ENCODE measurements at regions not wholly inside any gene's neighbourhood (a gene's known extent, or its start where the extent isn't known, plus 50 kb on each side); places are given as distances from the start of the nearest gene placed in this dataset.

DNA sequence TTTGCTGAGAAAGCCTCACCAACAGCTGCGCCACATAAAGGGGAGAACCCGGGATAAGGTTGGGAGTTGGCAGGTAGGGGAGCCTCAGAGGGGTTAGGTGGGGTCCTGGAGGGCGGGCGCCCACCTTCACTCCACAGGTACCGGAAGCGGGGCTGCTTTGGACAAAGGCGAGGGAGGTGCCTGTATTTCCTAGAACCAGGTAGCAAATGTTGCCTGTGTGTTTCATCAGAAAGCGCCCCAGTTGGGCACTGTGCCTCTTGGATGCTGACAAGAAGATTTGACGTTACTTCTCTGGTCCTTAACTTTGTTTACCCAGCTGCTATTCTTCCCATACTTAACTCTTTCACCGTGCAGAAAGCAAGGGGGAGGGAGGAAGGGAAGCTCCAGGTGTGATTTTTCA, 278.9 kb downstream of the ZNF536 start:
- TF ChIP-seq, protein P1, sequence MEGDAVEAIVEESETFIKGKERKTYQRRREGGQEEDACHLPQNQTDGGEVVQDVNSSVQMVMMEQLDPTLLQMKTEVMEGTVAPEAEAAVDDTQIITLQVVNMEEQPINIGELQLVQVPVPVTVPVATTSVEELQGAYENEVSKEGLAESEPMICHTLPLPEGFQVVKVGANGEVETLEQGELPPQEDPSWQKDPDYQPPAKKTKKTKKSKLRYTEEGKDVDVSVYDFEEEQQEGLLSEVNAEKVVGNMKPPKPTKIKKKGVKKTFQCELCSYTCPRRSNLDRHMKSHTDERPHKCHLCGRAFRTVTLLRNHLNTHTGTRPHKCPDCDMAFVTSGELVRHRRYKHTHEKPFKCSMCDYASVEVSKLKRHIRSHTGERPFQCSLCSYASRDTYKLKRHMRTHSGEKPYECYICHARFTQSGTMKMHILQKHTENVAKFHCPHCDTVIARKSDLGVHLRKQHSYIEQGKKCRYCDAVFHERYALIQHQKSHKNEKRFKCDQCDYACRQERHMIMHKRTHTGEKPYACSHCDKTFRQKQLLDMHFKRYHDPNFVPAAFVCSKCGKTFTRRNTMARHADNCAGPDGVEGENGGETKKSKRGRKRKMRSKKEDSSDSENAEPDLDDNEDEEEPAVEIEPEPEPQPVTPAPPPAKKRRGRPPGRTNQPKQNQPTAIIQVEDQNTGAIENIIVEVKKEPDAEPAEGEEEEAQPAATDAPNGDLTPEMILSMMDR (IDR thresholded peaks at IDR 0.05; ENCODE audit: insufficient read depth, low read length): no peak
- DNase-seq (ENCODE audit: low read depth): no peak
- no peak overlapping the region for H3K4me3 ChIP-seq (ENCODE audit: low read depth, low read length)

DNA sequence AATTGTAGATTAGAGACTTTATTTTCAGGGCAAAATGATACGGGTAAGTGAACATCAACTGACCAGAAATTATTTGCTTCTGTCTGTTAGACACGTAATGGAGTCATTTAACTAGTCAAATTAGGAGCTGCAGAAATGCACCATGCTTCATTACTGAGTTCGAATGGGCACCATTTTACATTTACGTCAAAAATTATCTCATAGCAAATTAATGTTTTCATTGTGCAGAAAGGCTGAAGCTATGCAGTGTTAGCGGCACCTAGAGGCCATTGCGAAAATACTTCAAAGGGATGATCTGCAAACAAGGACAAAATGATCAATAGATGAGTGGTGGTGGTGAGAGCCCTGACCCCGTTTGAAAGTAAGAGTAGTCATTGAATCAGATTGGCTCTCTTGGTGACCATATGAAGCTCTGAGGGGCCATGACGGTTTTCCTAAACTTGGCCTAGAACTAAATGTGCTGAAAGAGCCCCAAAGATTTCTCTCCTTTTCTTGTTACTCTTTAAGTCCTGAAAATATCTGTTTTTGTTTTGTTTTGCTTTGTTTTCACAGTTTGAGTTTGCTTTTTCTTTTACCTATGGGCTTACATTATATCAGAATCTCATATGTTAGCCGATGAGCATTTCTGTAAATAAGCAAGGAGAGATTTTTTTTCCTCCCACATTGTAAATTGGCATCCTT, 277.9 kb downstream of the ZNF536 start:
- TF ChIP-seq, protein P1 (IDR thresholded peaks at IDR 0.05; ENCODE audit: insufficient read depth, low read length): peak; percentile 85
- DNase-seq (ENCODE audit: low read depth): peak; percentile 64

DNA sequence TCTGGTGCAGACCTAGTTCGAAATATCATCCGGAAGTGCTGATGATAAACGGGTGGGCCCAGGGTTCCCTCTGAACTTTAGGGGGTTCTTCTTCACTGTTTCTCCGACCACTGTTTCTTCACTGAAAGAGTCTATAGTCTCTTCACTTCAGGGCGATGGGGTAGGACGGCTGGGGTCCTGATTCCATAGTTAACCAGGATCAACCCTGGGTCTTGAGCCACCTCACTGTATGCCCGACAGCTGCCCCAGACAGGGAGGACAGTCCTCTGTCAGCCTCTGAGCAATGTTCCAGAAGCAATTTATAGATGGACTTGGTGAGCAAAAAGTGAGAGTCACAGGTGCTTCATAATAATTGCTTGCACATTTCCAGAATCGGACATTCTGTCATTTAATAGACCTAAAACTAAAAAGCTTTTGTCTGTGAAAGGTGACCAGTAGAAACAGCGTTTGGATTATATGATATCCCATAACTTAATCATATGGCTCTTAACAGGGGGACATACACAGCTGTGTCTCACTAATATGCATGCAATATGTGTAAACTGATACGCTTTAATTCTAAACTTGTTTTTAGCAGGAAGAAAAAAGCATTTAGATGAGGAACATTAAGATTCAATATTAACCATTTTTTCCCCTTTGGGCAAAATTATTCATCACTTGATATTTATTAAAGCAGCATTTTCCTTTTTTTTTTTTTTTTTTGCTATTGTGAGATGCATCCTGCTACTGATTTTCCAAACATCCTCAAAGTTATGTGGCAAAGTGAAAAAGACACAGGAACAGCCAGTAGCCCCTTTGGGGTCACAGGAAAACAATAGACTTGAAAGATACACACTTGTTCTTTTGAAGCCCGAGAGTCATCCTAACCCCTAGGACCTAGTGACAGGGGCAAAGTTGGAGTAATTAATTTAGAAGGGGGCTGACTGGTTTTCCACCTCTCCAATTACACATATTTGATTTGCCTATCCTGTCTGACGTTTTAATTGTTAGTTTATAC, 277.0 kb downstream of the ZNF536 start:
- TF ChIP-seq, protein P1 (IDR thresholded peaks at IDR 0.05; ENCODE audit: insufficient read depth, low read length): no peak
- no peak overlapping the region for H3K4me3 ChIP-seq (ENCODE audit: low read depth, low read length)
- DNase-seq (ENCODE audit: low read depth): no peak

More for the DNA sequence above, 277.9 kb downstream of the ZNF536 start:
- H3K4me3 ChIP-seq (ENCODE audit: low read depth, low read length): no peak overlapping the region

DNA sequence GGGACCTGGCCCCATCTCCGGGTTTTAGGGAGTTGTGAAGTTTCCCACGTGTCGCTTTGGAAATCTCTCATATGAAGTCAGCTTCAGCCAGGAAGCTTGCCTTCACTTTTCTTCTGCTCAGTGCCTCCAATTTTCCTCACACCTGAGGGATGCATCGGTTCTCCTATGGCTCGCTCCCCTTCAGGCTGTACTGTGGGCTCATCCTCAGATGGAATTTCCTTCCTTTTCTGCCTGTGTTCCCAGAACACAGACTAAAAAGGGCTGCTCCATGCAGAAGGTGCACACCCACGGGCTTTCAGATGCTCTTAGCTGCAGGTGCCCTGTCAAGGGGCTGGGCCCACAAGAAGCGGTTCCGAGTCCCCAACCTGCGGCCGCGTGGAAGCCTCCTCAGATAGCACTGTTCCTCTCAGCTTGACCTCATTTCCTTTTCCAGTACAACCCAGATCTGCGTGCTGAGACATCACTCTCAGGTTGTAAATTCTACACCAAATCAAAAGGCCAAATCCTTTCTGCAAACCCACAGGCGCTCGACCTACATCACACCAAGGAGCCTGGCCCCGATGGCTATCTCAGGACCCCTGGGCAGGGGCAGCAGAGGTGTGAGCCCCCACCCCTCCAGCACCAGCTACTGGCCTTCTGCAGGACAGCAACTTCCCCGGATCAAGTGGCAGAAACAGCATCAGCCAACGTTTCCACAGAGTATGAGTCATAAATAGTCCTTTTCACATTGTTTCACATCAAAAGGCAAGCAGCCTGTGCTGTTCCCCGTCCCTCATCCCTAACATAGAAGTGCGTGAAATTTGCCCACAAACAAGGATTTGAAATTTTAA, 275.9 kb downstream of the ZNF536 start:
- no peak for DNase-seq (ENCODE audit: low read depth)
- TF ChIP-seq, protein P1 (IDR thresholded peaks at IDR 0.05; ENCODE audit: insufficient read depth, low read length): no peak
- H3K4me3 ChIP-seq (ENCODE audit: low read depth, low read length): no peak overlapping the region

DNA sequence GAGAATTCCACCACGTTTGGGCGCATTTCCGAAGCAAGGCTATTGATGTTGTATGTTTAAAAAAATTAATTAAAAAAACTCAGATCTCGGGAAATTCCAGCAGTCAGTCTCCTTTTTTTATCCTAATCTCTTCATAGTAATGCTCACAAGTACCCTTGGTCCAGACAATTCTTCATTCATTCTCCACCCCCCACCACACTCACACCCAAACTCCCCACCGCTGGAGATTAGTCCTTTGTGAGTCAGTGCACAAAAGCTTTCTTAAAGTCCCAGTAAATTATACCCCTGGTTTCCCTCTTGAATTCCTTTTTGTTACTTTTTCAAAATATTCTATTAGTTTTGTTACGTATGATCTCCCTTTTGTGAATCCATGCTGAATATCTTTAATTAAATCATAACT, 274.6 kb downstream of the ZNF536 start:
- DNase-seq (ENCODE audit: low read depth): no peak
- TF ChIP-seq, protein P1 (IDR thresholded peaks at IDR 0.05; ENCODE audit: insufficient read depth, low read length): no peak

DNA sequence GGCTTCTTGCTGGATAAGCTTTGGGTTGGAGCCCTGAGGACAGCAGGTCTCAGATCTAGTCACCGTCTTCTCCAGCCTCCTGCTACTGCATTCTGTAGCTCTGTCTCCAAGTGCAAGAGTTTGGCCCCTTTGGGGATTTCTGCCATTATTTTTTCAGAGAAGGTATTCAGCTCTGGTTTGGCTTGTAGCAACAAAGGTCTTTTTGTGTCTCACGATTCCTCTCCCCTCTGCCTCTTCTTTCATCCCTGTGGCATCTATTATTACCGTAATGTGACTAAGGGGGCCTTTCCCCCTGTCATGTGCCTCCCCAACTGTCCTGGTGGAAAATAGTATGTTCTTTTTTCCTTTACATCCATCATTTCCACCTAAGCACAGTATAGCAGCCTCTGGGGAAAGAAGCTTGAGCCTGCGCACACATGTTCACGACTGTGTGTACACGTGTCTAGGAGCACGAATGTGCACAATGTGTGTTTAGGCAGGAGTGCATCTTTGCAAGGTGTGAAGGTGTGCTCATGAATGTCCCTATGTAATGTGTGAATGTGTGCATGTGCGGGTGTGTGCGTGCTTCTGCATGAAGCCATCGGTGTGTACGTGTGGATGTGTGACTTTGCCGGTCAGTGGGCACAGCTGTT, 273.9 kb downstream of the ZNF536 start:
- TF ChIP-seq, protein P1 (IDR thresholded peaks at IDR 0.05; ENCODE audit: insufficient read depth, low read length): no peak
- no peak for DNase-seq (ENCODE audit: low read depth)
- H3K4me3 ChIP-seq (ENCODE audit: low read depth, low read length): no peak overlapping the region

More for the DNA sequence above, 274.6 kb downstream of the ZNF536 start:
- no peak overlapping the region for H3K4me3 ChIP-seq (ENCODE audit: low read depth, low read length)

Data from fibroblast of the aortic adventitia (primary cell).